ENCODE measurements at regions not wholly inside any gene's neighbourhood (a gene's known extent, or its start where the extent isn't known, plus 50 kb on each side); places are given as distances from the start of the nearest gene placed in this dataset.

DNA sequence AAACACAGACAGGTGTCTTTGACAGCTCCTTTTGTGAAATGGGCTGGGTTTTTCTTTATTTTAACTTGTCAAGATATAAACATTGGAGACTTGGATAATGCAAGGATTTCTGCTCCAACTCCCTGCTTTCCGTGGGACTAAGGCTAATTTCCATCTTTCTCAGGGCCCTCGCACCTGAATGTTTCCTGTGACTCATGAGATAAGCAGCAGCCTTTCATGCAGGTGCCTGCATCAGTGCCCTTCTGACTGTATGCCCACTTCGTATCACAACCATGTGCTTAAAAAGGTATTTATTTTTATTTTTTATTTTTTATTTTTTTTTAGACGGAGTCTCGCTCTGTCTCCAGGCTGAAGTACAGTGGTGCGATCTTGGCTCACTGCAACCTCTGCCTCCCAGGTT is 736.1 kb downstream of the DOK5 start:
- TF ChIP-seq, protein P1, sequence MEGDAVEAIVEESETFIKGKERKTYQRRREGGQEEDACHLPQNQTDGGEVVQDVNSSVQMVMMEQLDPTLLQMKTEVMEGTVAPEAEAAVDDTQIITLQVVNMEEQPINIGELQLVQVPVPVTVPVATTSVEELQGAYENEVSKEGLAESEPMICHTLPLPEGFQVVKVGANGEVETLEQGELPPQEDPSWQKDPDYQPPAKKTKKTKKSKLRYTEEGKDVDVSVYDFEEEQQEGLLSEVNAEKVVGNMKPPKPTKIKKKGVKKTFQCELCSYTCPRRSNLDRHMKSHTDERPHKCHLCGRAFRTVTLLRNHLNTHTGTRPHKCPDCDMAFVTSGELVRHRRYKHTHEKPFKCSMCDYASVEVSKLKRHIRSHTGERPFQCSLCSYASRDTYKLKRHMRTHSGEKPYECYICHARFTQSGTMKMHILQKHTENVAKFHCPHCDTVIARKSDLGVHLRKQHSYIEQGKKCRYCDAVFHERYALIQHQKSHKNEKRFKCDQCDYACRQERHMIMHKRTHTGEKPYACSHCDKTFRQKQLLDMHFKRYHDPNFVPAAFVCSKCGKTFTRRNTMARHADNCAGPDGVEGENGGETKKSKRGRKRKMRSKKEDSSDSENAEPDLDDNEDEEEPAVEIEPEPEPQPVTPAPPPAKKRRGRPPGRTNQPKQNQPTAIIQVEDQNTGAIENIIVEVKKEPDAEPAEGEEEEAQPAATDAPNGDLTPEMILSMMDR (conservative IDR thresholded peaks at IDR 0.05): no peak
- TF ChIP-seq ZFX (IDR thresholded peaks at IDR 0.05): no peak
